ENCODE measurements at regions not wholly inside any gene's neighbourhood (a gene's known extent, or its start where the extent isn't known, plus 50 kb on each side); places are given as distances from the start of the nearest gene placed in this dataset.

GRCh38 chr13:21771075-21771474, 100.2 kb downstream of the FGF9 start:
- TF ChIP-seq CTCF (IDR thresholded peaks at IDR 0.05), result no peak
- no peak for TF ChIP-seq FOXM1 (IDR thresholded peaks at IDR 0.05; ENCODE audit: low read depth)
- no peak for TF ChIP-seq MXI1 (IDR thresholded peaks at IDR 0.05; ENCODE audit: low read depth, low read length)
- no peak for TF ChIP-seq SMC3 (IDR thresholded peaks at IDR 0.05; ENCODE audit: low read depth, low read length)
- no peak for TF ChIP-seq PBX3 (IDR thresholded peaks at IDR 0.05)
- TF ChIP-seq EP300 (IDR thresholded peaks at IDR 0.05; ENCODE audit: borderline replicate concordance in 1 of 2, low read depth in 1 of 2, low read length in 1 of 2), result no peak
- TF ChIP-seq POLR2AphosphoS5 (IDR thresholded peaks at IDR 0.05; ENCODE audit: low read depth, low read length), result no peak
- TF ChIP-seq TEAD4 (IDR thresholded peaks at IDR 0.05; ENCODE audit: borderline replicate concordance, insufficient read depth), result no peak
- no peak for TF ChIP-seq TAF1 (IDR thresholded peaks at IDR 0.05; ENCODE audit: borderline replicate concordance, low read depth, low read length)

Measured in SK-N-SH (cell line).